K562 (cell line): ENCODE measurements at regions not wholly inside any gene's neighbourhood (a gene's known extent, or its start where the extent isn't known, plus 50 kb on each side); places are given as distances from the start of the nearest gene placed in this dataset.

Experiments
- ATAC-seq: fragments of 200-7000 bp; cut with Tn5 transposase; 3 replicates; pipeline ENCODE4 v1.9.1; 2020; ENCODE audit warnings: moderate library complexity
- BruUV-seq: library from RNA; stranded (reverse); fragments of 400-500 nt; replicated peaks from 2 replicates; lab custom pipeline; 2021; lab: Mats Ljungman, UMichigan
- CTCF ChIA-PET: fragments of 300-600 bp; formaldehyde crosslinking; extraction: SDS; loops from one replicate; lab custom pipeline; 2021; ENCODE audit warnings: low intra/inter-chr PET ratio; lab: Yijun Ruan, JAX
- POLR2A ChIA-PET: fragments of 300-600, 350-650 bp; sonication (Branson Sonifier 250); formaldehyde crosslinking; extraction: SDS; loops from one replicate; lab custom pipeline; 2021; ENCODE audit warnings: antibody characterized with exemption, inconsistent platforms; lab: Yijun Ruan, JAX
- DNase-seq, 4 experiments: peaks; one replicate each; pipeline versions ENCODE4 v3.0.0 to v3.0.0-alpha.2; 2011 to 2018; ENCODE audit warnings: low spot score in 3 of 4, mixed read lengths in 3 of 4; ENCODE audit errors: extremely low read depth in 1 of 4
- FAIRE-seq: peaks from 2 replicates; lab custom pipeline; 2011; peaks lifted over from hg19 to GRCh38; lab: Jason Lieb, UNC
- H2AFZ ChIP-seq: 2 replicates; pipeline ENCODE4 v1.6.0; 2011; ENCODE audit warnings: low read depth, low read length, control low read depth, inconsistent platforms
- H3K27ac ChIP-seq: fragments of 200-600 bp; 3 replicates; pipeline ENCODE4 v1.8.0; 2011; ENCODE audit warnings: low read depth, mild to moderate bottlenecking, control low read depth, inconsistent platforms, low read length, moderate library complexity, mixed read lengths; ENCODE audit errors: extremely low read depth
- H3K27me3 ChIP-seq, 2 experiments: fragments of 300-600 bp in 1 of 2; 2 replicates in 1 of 2; 3 replicates in 1 of 2; pipeline versions ENCODE4 v1.6.0 to v1.8.0; 2011; ENCODE audit warnings: inconsistent platforms in 2 of 2, low read length in 2 of 2, mild to moderate bottlenecking in 1 of 2, mixed read lengths in 1 of 2, moderate library complexity in 1 of 2; ENCODE audit not compliant: control insufficient read depth in 2 of 2, insufficient read depth in 2 of 2
- H3K36me3 ChIP-seq: fragments of 300-600 bp; 3 replicates; pipeline ENCODE4 v1.8.0; 2011; ENCODE audit warnings: mild to moderate bottlenecking, low read length, inconsistent platforms; ENCODE audit not compliant: control insufficient read depth, insufficient read depth
- H3K4me1 ChIP-seq, 2 experiments: fragments of 200-600 bp in 1 of 2; replicated peaks in 1 of 2; 2 replicates in 1 of 2; 3 replicates in 1 of 2; pipeline versions ENCODE4 v1.5.1 to v1.8.0; 2011; ENCODE audit warnings: inconsistent platforms in 2 of 2, low read length in 2 of 2, mild to moderate bottlenecking in 1 of 2, mixed read lengths in 1 of 2, moderate library complexity in 1 of 2; ENCODE audit not compliant: control insufficient read depth in 2 of 2, insufficient read depth in 2 of 2
- H3K4me2 ChIP-seq: 2 replicates; pipeline ENCODE4 v1.6.1; 2011; ENCODE audit warnings: low read length, control low read depth, inconsistent platforms, mixed read lengths; ENCODE audit not compliant: insufficient read depth
- H3K4me3 ChIP-seq: fragments of 200-600 bp; sonication (generic), shearing (Covaris generic); 2 replicates; pipeline ENCODE4 v1.5.1; 2016; ENCODE audit warnings: control low read depth, inconsistent platforms
- H3K79me2 ChIP-seq: fragments of 200-600 bp; 3 replicates; pipeline ENCODE4 v1.8.0; 2011; ENCODE audit warnings: low read length, inconsistent platforms; ENCODE audit not compliant: control insufficient read depth, insufficient read depth
- H3K9ac ChIP-seq, 2 experiments: 2 replicates each; pipeline versions ENCODE4 v1.6.0 to v1.6.1; 2011; ENCODE audit warnings: low read depth in 2 of 2, low read length in 2 of 2, control low read depth in 1 of 2, inconsistent platforms in 1 of 2, mild to moderate bottlenecking in 1 of 2, mixed read lengths in 1 of 2; ENCODE audit not compliant: insufficient read depth in 1 of 2
- H3K9me1 ChIP-seq: one replicate; pipeline ENCODE4 v1.6.0; 2011; ENCODE audit warnings: inconsistent platforms, mild to moderate bottlenecking, low read length, moderate library complexity; ENCODE audit not compliant: control insufficient read depth, insufficient read depth
- H3K9me3 ChIP-seq: replicated peaks from 2 replicates; pipeline ENCODE4 v1.5.1; 2011; ENCODE audit warnings: low read depth, low read length, inconsistent platforms; ENCODE audit not compliant: control insufficient read depth, insufficient read depth
- H4K20me1 ChIP-seq: replicated peaks from 2 replicates; pipeline ENCODE4 v1.6.1; 2011; ENCODE audit warnings: low read length, inconsistent platforms, mixed read lengths; ENCODE audit not compliant: control insufficient read depth, insufficient read depth
- BCL6 ChIP-seq: fragments of 250-450 bp; sonication (Bioruptor Pico); IDR thresholded peaks from 2 replicates; pipeline ENCODE4 v1.4.0; 2020
- BCLAF1 ChIP-seq, 2 experiments: fragments of 450-650 bp in 1 of 2; IDR thresholded peaks; 2 replicates each; pipeline ENCODE4 v1.6.1; 2011 to 2017; ENCODE audit warnings: low read depth in 2 of 2, antibody characterized with exemption in 1 of 2, borderline replicate concordance in 1 of 2, low read length in 1 of 2, mild to moderate bottlenecking in 1 of 2, mixed read lengths in 1 of 2; ENCODE audit not compliant: control insufficient read depth in 1 of 2
- ESRRA ChIP-seq: fragments of 450-650 bp; IDR thresholded peaks from 2 replicates; pipeline ENCODE4 v1.6.1; 2014; ENCODE audit warnings: low read depth, mild to moderate bottlenecking, moderate library complexity, borderline replicate concordance
- IRF2 ChIP-seq: sonication (generic); formaldehyde crosslinking; IDR thresholded peaks from 2 replicates; pipeline ENCODE4 v1.8.1; 2022; ENCODE audit warnings: mild to moderate bottlenecking, missing genetic modification reagents
- MAFK ChIP-seq: IDR thresholded peaks from 2 replicates; pipeline ENCODE4 v1.6.1; 2011; ENCODE audit warnings: low read length, improper control_type of control experiment
- PYGO2 ChIP-seq: fragments of 450-650 bp; IDR thresholded peaks from 2 replicates; pipeline ENCODE4 v1.6.1; 2016; ENCODE audit warnings: mild to moderate bottlenecking, missing genetic modification characterization, moderate library complexity, missing compliant biosample characterization
- RB1 ChIP-seq: fragments of 450-650 bp; IDR thresholded peaks from 2 replicates; pipeline ENCODE4 v1.6.1; 2017; ENCODE audit warnings: low read depth, mild to moderate bottlenecking
- THRB ChIP-seq: fragments of 450-650 bp; formaldehyde crosslinking; conservative IDR thresholded peaks from 2 replicates; pipeline ENCODE4 v1.4.0; 2022; ENCODE audit warnings: mild to moderate bottlenecking, missing genetic modification characterization
- WHSC1 ChIP-seq: IDR thresholded peaks from one replicate; pipeline ENCODE4 v1.6.1; 2012; ENCODE audit warnings: low read length, control low read depth, inconsistent platforms
- XRCC4 ChIP-seq: IDR thresholded peaks from one replicate; pipeline ENCODE4 v1.6.1; 2011; ENCODE audit not compliant: insufficient read depth, insufficient read length; ENCODE audit errors: extremely low read depth
- ZNF217 ChIP-seq: sonication (generic); formaldehyde crosslinking; IDR thresholded peaks from 2 replicates; pipeline ENCODE4 v1.8.0; 2022; ENCODE audit warnings: mild to moderate bottlenecking, missing genetic modification reagents
- ZNF354B ChIP-seq: fragments of 250-450 bp; sonication (Bioruptor Pico); IDR thresholded peaks from 2 replicates; pipeline ENCODE4 v1.4.0; 2020
- ZNF445 ChIP-seq: fragments of 250-450 bp; sonication (Bioruptor Pico); IDR thresholded peaks from 2 replicates; pipeline ENCODE4 v1.4.0; 2020; ENCODE audit warnings: low read depth, mild to moderate bottlenecking, moderate library complexity
- ZNF695 ChIP-seq: fragments of 450-650 bp; formaldehyde crosslinking; IDR thresholded peaks from 2 replicates; pipeline ENCODE4 v1.4.0; 2020; ENCODE audit warnings: mild to moderate bottlenecking, moderate library complexity
- WGBS: fragments of 100-300 bp; shearing (Covaris generic); methylation state at CpG from one replicate; pipeline ENCODE4 v1.1.6; 2016; ENCODE audit warnings: low coverage, mixed read lengths; ENCODE audit not compliant: insufficient coverage; ENCODE audit errors: missing lambda C conversion rate; 5-methylcytosine and 5-hydroxymethylcytosine counted together
- in situ Hi-C: fragments of 300-500 bp; cut with MboI; formaldehyde crosslinking; loops from 4 replicates; pipeline ENCODE4 v1.15.0; 2018; ENCODE audit warnings: inconsistent platforms, mixed read lengths
- intact Hi-C: fragments of 100-400 bp; cut with micrococcal nuclease; formaldehyde crosslinking; loops from 2 replicates; pipeline ENCODE4 v1.14.2; 2022
- TF ChIP-seq, protein P1 (sequence below): sonication (generic); formaldehyde crosslinking; IDR thresholded peaks from 2 replicates; pipeline ENCODE4 v1.9.0; 2022; ENCODE audit warnings: mild to moderate bottlenecking, missing genetic modification reagents
- TF ChIP-seq, protein P2 (sequence below): fragments of 450-650 bp; IDR thresholded peaks from one replicate; pipeline ENCODE4 v1.6.1; 2018; ENCODE audit warnings: mild to moderate bottlenecking, moderate library complexity; ENCODE audit not compliant: partially characterized antibody

GRCh38 chr1:157279138-157279801, 141.1 kb upstream of the ETV3 start:
- peak overlapping the region; percentile 67 for H3K27ac ChIP-seq
- no TSS peak for BruUV-seq
- no peaks in the 10 kb centered on the region for H4K20me1 ChIP-seq
- peak; percentile 83 for ATAC-seq
- peak overlapping the region; percentile 7 to 60; a peak in 3 of 4 replicates for H3K9ac ChIP-seq
- no peaks in the 10 kb centered on the region for H3K9me1 ChIP-seq
- peaks cover 22 to 55% of the 10 kb centered on the region in 2 experiments for H3K4me1 ChIP-seq
- H3K4me3 ChIP-seq = peak overlapping the region; percentile 8; the same call in 1 of the 2 replicates
- 12% methylated on average over 19 of the region's 23 CpGs for WGBS
- H3K36me3 ChIP-seq = no peaks in the 10 kb centered on the region; the same call in 2 of the 3 replicates
- in situ Hi-C loops (no loop called here), intact Hi-C loops (no loop called here)
- ChIA-PET POLR2A (interaction anchor here (0.6 to 1.6 kb wide), 4 partner anchors 8 to 262 kb away, joined by 3 to 6 read pairs (median 6); no protein-coding TSS in a partner anchor), CTCF (no interaction called here)
- H3K27me3 ChIP-seq = no peaks in the 10 kb centered on the region
- FAIRE-seq = peak; percentile 97
- 0 out of 3 replicates have a peak, but pooled peaks cover 4% of the 10 kb centered on the region for H3K79me2 ChIP-seq
- peak overlapping the region; percentile 85 for H3K4me2 ChIP-seq
- DNase-seq = peak; percentile 65 to 91 (median 79)
- peak overlapping the region; percentile 70 for H2AFZ ChIP-seq
- no peaks in the 10 kb centered on the region for H3K9me3 ChIP-seq
- peak; percentile 95; the same call in 1 of the 2 replicates for TF ChIP-seq ESRRA
- no peak for TF ChIP-seq XRCC4
- no peak for TF ChIP-seq ZNF217 (CRISPR knock-in tag)
- peak; percentile 88 for TF ChIP-seq THRB (CRISPR knock-in tag)
- no peak for TF ChIP-seq ZNF354B (CRISPR knock-in tag)
- no peak for TF ChIP-seq IRF2 (CRISPR knock-in tag)
- TF ChIP-seq ZNF445 = 0 out of 2 replicates have a peak, but pooled peaks have one; percentile 42
- no peak for TF ChIP-seq BCL6
- TF ChIP-seq WHSC1 = no peak
- TF ChIP-seq BCLAF1 (IDR thresholded peaks at IDR 0.05; ENCODE audit: borderline replicate concordance in 1 of 2, control insufficient read depth in 1 of 2, low read depth in 2 of 2, low read length in 1 of 2) = 0 out of 4 replicates have a peak, but pooled peaks of 1 of the 2 experiments have one; percentile 55
- TF ChIP-seq MAFK = no peak
- 0 out of 2 replicates have a peak, but pooled peaks have one; percentile 40 for TF ChIP-seq RB1
- TF ChIP-seq, protein P1, sequence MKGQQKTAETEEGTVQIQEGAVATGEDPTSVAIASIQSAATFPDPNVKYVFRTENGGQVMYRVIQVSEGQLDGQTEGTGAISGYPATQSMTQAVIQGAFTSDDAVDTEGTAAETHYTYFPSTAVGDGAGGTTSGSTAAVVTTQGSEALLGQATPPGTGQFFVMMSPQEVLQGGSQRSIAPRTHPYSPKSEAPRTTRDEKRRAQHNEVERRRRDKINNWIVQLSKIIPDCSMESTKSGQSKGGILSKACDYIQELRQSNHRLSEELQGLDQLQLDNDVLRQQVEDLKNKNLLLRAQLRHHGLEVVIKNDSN (CRISPR knock-in tag) = no peak
- TF ChIP-seq ZNF695 (CRISPR knock-in tag) = no peak
- TF ChIP-seq, protein P2, sequence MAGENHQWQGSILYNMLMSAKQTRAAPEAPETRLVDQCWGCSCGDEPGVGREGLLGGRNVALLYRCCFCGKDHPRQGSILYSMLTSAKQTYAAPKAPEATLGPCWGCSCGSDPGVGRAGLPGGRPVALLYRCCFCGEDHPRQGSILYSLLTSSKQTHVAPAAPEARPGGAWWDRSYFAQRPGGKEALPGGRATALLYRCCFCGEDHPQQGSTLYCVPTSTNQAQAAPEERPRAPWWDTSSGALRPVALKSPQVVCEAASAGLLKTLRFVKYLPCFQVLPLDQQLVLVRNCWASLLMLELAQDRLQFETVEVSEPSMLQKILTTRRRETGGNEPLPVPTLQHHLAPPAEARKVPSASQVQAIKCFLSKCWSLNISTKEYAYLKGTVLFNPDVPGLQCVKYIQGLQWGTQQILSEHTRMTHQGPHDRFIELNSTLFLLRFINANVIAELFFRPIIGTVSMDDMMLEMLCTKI = no peak
- peak; percentile 73 for TF ChIP-seq PYGO2 (tag)
